HEK293 (cell line): ENCODE measurements at regions not wholly inside any gene's neighbourhood (a gene's known extent, or its start where the extent isn't known, plus 50 kb on each side); places are given as distances from the start of the nearest gene placed in this dataset.

ENCODE experiments used
- CTCF ChIA-PET: fragments of 350-600 bp; formaldehyde crosslinking; extraction: SDS; loops from one replicate; lab custom pipeline; 2021; ENCODE audit warnings: antibody characterized with exemption; lab: Yijun Ruan, JAX
- POLR2A ChIA-PET: fragments of 300-600 bp; formaldehyde crosslinking; extraction: SDS; loops from one replicate; lab custom pipeline; 2020; ENCODE audit warnings: antibody characterized with exemption, inconsistent platforms; lab: Yijun Ruan, JAX
- H3K27ac ChIP-seq: fragments of 200-500 bp; sonication (Bioruptor generic); 2 replicates; pipeline ENCODE4 v1.5.1; 2014; ENCODE audit warnings: low read depth, low read length, control low read depth, inconsistent platforms; ENCODE audit errors: extremely low read depth
- H3K36me3 ChIP-seq, 2 experiments: fragments of 200-500 bp in 1 of 2; sonication (Bioruptor generic) in 1 of 2; 1 replicate in 1 of 2; 2 replicates in 1 of 2; pipeline ENCODE4 v1.5.1; 2014 to 2017; ENCODE audit warnings: inconsistent platforms in 2 of 2, low read length in 2 of 2; ENCODE audit not compliant: control insufficient read depth in 2 of 2, insufficient read depth in 1 of 2
- H3K4me1 ChIP-seq: fragments of 200-500 bp; sonication (Bioruptor generic); 2 replicates; pipeline ENCODE4 v1.5.1; 2014; ENCODE audit warnings: mild to moderate bottlenecking, low read length, inconsistent platforms; ENCODE audit not compliant: control insufficient read depth, insufficient read depth
- H3K4me3 ChIP-seq: 2 replicates; pipeline ENCODE4 v1.5.1; 2011; ENCODE audit warnings: low read depth, mild to moderate bottlenecking, control low read depth, low read length, moderate library complexity
- H3K9me3 ChIP-seq: fragments of 200-500 bp; sonication (Bioruptor generic); 2 replicates; pipeline ENCODE4 v1.5.1; 2014; ENCODE audit warnings: low read depth, low read length, inconsistent platforms; ENCODE audit not compliant: control insufficient read depth, insufficient read depth
- FEZF1 ChIP-seq: fragments of 450-650 bp; formaldehyde crosslinking; IDR thresholded peaks from 2 replicates; pipeline ENCODE4 v1.5.1; 2016; ENCODE audit warnings: missing biosample characterization, missing genetic modification characterization
- GFI1B ChIP-seq: fragments of 450-650 bp; formaldehyde crosslinking; IDR thresholded peaks from 2 replicates; pipeline ENCODE4 v1.5.1; 2016; ENCODE audit warnings: missing biosample characterization, missing genetic modification characterization
- MEIS1 ChIP-seq: sonication (generic); formaldehyde crosslinking; IDR thresholded peaks from 2 replicates; pipeline ENCODE4 v1.8.1; 2022; ENCODE audit warnings: missing genetic modification reagents, mild to moderate bottlenecking, borderline replicate concordance
- SP7 ChIP-seq: fragments of 450-650 bp; formaldehyde crosslinking; IDR thresholded peaks from 2 replicates; pipeline ENCODE4 v1.5.1; 2016; ENCODE audit warnings: missing biosample characterization, missing genetic modification characterization
- YY2 ChIP-seq: fragments of 450-650 bp; formaldehyde crosslinking; IDR thresholded peaks from 2 replicates; pipeline ENCODE4 v1.5.1; 2016; ENCODE audit warnings: missing biosample characterization, missing genetic modification characterization
- ZEB2 ChIP-seq: fragments of 450-650 bp; formaldehyde crosslinking; IDR thresholded peaks from 2 replicates; pipeline ENCODE4 v1.5.1; 2016; ENCODE audit warnings: missing biosample characterization, missing genetic modification characterization
- ZNF10 ChIP-seq: fragments of 450-650 bp; formaldehyde crosslinking; IDR thresholded peaks from 2 replicates; pipeline ENCODE4 v1.5.1; 2017; ENCODE audit warnings: missing biosample characterization, missing genetic modification characterization
- ZNF121 ChIP-seq: fragments of 450-650 bp; formaldehyde crosslinking; IDR thresholded peaks from 2 replicates; pipeline ENCODE4 v1.5.1; 2016; ENCODE audit warnings: missing biosample characterization, missing genetic modification characterization
- ZNF292 ChIP-seq: fragments of 450-650 bp; formaldehyde crosslinking; IDR thresholded peaks from 2 replicates; pipeline ENCODE4 v1.5.1; 2016; ENCODE audit warnings: low read depth, missing biosample characterization, missing genetic modification characterization, borderline replicate concordance
- ZNF391 ChIP-seq: fragments of 450-650 bp; formaldehyde crosslinking; IDR thresholded peaks from 2 replicates; pipeline ENCODE4 v1.5.1; 2016; ENCODE audit warnings: low read depth, missing biosample characterization, missing genetic modification characterization, borderline replicate concordance
- ZNF404 ChIP-seq: fragments of 450-650 bp; formaldehyde crosslinking; IDR thresholded peaks from 2 replicates; pipeline ENCODE4 v1.5.1; 2017; ENCODE audit warnings: missing biosample characterization, missing genetic modification characterization
- ZNF548 ChIP-seq: fragments of 450-650 bp; formaldehyde crosslinking; IDR thresholded peaks from 2 replicates; pipeline ENCODE4 v1.5.1; 2016; ENCODE audit warnings: missing biosample characterization, missing genetic modification characterization
- ZNF561 ChIP-seq: fragments of 450-650 bp; IDR thresholded peaks from 2 replicates; pipeline ENCODE4 v1.5.1; 2018; ENCODE audit warnings: missing biosample characterization, missing genetic modification characterization, borderline replicate concordance
- ZSCAN30 ChIP-seq: fragments of 450-650 bp; IDR thresholded peaks from 2 replicates; pipeline ENCODE4 v1.5.1; 2018; ENCODE audit warnings: missing biosample characterization, mild to moderate bottlenecking, missing genetic modification characterization, moderate library complexity
- TF ChIP-seq, protein P1 (sequence below): fragments of 450-650 bp; formaldehyde crosslinking; IDR thresholded peaks from 2 replicates; pipeline ENCODE4 v1.5.1; 2016; ENCODE audit warnings: missing biosample characterization, missing genetic modification characterization
- TF ChIP-seq, protein P2 (sequence below): fragments of 450-650 bp; formaldehyde crosslinking; IDR thresholded peaks from 2 replicates; pipeline ENCODE4 v1.5.1; 2016; ENCODE audit warnings: missing biosample characterization, missing genetic modification characterization
- TF ChIP-seq, protein P3 (sequence below): fragments of 450-650 bp; formaldehyde crosslinking; IDR thresholded peaks from 2 replicates; pipeline ENCODE4 v1.5.1; 2016; ENCODE audit warnings: missing biosample characterization, missing genetic modification characterization, borderline replicate concordance
- TF ChIP-seq, protein P4 (sequence below): fragments of 450-650 bp; formaldehyde crosslinking; IDR thresholded peaks from 2 replicates; pipeline ENCODE4 v1.5.1; 2017; ENCODE audit warnings: missing biosample characterization, mild to moderate bottlenecking, missing genetic modification characterization, moderate library complexity

DNA sequence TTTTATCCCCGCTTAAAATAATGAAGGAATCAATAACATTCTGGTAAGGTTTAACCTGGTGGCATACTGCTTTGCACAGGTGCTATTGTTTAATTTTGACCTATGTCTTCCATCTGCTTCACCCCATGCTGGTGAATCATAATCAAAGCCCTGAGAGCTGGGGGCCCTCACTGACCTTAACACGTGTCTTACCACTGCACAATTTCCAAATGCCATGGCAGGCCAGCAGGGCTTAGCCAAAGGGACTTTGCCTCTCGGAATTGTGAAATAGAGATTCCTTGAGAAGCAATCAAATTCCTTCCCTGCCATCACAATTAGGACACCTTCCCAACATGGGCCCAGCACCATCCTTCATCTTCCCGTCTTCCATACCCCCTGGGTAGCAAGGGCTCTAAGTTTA is 242.6 kb upstream of the THBS1 start:
- CTCF ChIA-PET, result no interaction called here
- TF ChIP-seq ZNF292, result no peak
- TF ChIP-seq, protein P1, sequence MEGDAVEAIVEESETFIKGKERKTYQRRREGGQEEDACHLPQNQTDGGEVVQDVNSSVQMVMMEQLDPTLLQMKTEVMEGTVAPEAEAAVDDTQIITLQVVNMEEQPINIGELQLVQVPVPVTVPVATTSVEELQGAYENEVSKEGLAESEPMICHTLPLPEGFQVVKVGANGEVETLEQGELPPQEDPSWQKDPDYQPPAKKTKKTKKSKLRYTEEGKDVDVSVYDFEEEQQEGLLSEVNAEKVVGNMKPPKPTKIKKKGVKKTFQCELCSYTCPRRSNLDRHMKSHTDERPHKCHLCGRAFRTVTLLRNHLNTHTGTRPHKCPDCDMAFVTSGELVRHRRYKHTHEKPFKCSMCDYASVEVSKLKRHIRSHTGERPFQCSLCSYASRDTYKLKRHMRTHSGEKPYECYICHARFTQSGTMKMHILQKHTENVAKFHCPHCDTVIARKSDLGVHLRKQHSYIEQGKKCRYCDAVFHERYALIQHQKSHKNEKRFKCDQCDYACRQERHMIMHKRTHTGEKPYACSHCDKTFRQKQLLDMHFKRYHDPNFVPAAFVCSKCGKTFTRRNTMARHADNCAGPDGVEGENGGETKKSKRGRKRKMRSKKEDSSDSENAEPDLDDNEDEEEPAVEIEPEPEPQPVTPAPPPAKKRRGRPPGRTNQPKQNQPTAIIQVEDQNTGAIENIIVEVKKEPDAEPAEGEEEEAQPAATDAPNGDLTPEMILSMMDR (tag by site-specific recombination), result no peak
- no peak for TF ChIP-seq ZNF561
- no peak for TF ChIP-seq ZEB2 (tag by site-specific recombination)

DNA sequence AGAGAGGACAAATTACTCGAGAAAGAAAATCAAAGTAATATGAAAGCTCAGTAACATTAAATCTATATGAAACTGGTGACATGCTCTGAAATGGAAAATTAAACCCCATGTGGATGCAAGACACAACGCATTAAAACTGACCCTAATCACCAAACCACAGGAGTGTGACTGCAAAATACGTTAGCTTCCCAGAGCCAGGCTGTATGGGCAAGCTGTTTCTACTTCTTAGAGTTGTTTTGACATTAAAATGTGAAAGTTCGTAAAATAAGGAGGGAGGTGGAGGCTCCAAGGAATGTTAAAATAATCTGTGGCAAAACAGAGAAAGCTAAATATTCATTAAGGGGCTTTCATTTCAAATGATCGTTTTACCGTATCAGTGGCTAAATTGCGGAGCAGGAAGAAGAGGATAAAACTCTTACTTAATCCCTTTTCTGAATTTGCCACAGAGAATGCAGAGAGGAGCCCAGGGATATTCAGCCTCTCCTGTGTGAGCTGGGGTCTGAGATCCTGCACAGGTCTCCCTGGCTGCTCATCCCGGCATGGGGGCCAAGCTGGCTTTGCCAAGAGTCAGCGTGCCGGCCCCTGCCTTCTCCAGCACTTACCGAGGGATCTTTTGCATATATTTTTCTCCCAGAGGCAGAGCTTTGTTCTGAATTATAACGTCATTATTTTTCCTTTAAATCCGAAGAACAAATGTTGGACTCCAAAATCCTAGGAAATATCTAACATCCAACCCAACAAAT is 239.8 kb upstream of the THBS1 start:
- CTCF ChIA-PET, result interaction anchor here (0.6 to 1.0 kb wide), 2 partner anchors 99 to 512 kb away, joined by 3 read pairs; no protein-coding TSS in a partner anchor

More for the DNA sequence above, 242.6 kb upstream of the THBS1 start:
- H3K4me1 ChIP-seq, result no peaks in the 10 kb centered on the region
- POLR2A ChIA-PET, result no interaction called here
- no peak overlapping the region for H3K4me3 ChIP-seq
- no peaks in the 10 kb centered on the region for H3K9me3 ChIP-seq
- no peak overlapping the region for H3K27ac ChIP-seq
- no peaks in the 10 kb centered on the region for H3K36me3 ChIP-seq

More for the DNA sequence above, 239.8 kb upstream of the THBS1 start:
- TF ChIP-seq, protein P2, sequence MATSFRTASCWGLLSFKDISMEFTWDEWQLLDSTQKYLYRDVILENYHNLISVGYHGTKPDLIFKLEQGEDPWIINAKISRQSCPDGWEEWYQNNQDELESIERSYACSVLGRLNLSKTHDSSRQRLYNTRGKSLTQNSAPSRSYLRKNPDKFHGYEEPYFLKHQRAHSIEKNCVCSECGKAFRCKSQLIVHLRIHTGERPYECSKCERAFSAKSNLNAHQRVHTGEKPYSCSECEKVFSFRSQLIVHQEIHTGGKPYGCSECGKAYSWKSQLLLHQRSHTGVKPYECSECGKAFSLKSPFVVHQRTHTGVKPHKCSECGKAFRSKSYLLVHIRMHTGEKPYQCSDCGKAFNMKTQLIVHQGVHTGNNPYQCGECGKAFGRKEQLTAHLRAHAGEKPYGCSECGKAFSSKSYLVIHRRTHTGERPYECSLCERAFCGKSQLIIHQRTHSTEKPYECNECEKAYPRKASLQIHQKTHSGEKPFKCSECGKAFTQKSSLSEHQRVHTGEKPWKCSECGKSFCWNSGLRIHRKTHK, result no peak
- TF ChIP-seq GFI1B (tag by site-specific recombination), result no peak
- TF ChIP-seq, protein P3, sequence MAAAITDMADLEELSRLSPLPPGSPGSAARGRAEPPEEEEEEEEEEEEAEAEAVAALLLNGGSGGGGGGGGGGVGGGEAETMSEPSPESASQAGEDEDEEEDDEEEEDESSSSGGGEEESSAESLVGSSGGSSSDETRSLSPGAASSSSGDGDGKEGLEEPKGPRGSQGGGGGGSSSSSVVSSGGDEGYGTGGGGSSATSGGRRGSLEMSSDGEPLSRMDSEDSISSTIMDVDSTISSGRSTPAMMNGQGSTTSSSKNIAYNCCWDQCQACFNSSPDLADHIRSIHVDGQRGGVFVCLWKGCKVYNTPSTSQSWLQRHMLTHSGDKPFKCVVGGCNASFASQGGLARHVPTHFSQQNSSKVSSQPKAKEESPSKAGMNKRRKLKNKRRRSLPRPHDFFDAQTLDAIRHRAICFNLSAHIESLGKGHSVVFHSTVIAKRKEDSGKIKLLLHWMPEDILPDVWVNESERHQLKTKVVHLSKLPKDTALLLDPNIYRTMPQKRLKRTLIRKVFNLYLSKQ (tag by site-specific recombination), result no peak
- TF ChIP-seq SP7 (tag by site-specific recombination), result no peak
- TF ChIP-seq, protein P4, sequence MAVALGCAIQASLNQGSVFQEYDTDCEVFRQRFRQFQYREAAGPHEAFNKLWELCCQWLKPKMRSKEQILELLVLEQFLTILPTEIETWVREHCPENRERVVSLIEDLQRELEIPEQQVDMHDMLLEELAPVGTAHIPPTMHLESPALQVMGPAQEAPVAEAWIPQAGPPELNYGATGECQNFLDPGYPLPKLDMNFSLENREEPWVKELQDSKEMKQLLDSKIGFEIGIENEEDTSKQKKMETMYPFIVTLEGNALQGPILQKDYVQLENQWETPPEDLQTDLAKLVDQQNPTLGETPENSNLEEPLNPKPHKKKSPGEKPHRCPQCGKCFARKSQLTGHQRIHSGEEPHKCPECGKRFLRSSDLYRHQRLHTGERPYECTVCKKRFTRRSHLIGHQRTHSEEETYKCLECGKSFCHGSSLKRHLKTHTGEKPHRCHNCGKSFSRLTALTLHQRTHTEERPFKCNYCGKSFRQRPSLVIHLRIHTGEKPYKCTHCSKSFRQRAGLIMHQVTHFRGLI (tag by site-specific recombination), result no peak
- no peak for TF ChIP-seq MEIS1
- TF ChIP-seq ZSCAN30, result no peak
- TF ChIP-seq, protein P1 (tag by site-specific recombination), result no peak
- TF ChIP-seq ZEB2 (tag by site-specific recombination), result no peak
- no peak for TF ChIP-seq ZNF404 (tag by site-specific recombination)
- TF ChIP-seq ZNF391, result no peak
- no peak for TF ChIP-seq FEZF1 (tag by site-specific recombination)
- no peak for TF ChIP-seq YY2 (tag by site-specific recombination)
- TF ChIP-seq ZNF548 (tag by site-specific recombination), result no peak
- no peak for TF ChIP-seq ZNF10 (tag by site-specific recombination)
- no peak for TF ChIP-seq ZNF121 (tag by site-specific recombination)
- Histone ChIP-seq H3K4me3 (no peak overlapping the region), H3K27ac (no peak overlapping the region), H3K4me1 (no peaks in the 10 kb centered on the region), H3K36me3 (no peaks in the 10 kb centered on the region), H3K9me3 (no peaks in the 10 kb centered on the region)
- POLR2A ChIA-PET, result no interaction called here
